T-helper 2 cell treated with Interferon-gamma antibody and Interleukin-4, amounts not matched to agents 5 μg/mL and 100 μg/mL, for 36 hours (primary cell): ENCODE measurements at regions not wholly inside any gene's neighbourhood (a gene's known extent, or its start where the extent isn't known, plus 50 kb on each side); places are given as distances from the start of the nearest gene placed in this dataset.
"Not testable (repeated sequence)": the region's sequence is repeated elsewhere in the genome, so short reads cannot be mapped to it uniquely, and the experiment has no call there.

ENCODE experiments used
- DNase-seq: peaks from one replicate; pipeline ENCODE4 v3.0.0; 2021; ENCODE audit warnings: low spot score
- H3K27ac Mint-ChIP-seq: one replicate; pipeline ENCODE4 v1.8.0; 2021; ENCODE audit warnings: mild to moderate bottlenecking, mixed read lengths
- H3K27me3 Mint-ChIP-seq: one replicate; pipeline ENCODE4 v1.8.0; 2021; ENCODE audit warnings: low read depth, mixed read lengths
- H3K36me3 Mint-ChIP-seq: one replicate; pipeline ENCODE4 v1.8.0; 2021; ENCODE audit warnings: low read depth, mixed read lengths
- H3K4me1 Mint-ChIP-seq: one replicate; pipeline ENCODE4 v1.8.0; 2021; ENCODE audit warnings: low read depth, mixed read lengths
- H3K4me3 Mint-ChIP-seq: one replicate; pipeline ENCODE4 v1.8.0; 2022; ENCODE audit warnings: mild to moderate bottlenecking, moderate library complexity, mixed read lengths
- H3K9me3 Mint-ChIP-seq: one replicate; pipeline ENCODE4 v1.8.0; 2021; ENCODE audit warnings: mixed read lengths

DNA sequence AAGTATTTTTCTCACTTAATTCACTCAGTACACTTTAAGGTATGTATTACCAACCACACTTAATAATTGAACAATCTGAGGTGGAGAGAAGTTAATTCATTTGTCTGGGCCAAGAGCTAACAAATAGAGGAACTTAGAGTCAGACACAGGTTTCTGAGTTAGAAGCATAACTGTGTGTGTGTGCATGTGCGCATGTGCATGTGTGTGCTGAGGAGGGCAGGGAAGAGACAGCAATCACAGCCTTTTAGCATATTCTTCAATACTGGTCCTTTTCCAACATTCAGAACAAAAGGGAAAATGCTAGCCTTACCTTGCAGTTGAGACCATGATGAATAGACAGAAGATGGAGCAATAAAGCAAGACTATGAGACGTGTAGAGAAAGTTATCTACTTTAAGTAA, 136.2 kb upstream of the ATP5MC3 start:
- Mint-ChIP-seq H3K36me3 (no peaks in the 10 kb centered on the region), H3K4me3 (no peak overlapping the region), H3K27ac (no peak overlapping the region), H3K27me3 (peaks cover 5% of the 10 kb centered on the region), H3K4me1 (no peaks in the 10 kb centered on the region), H3K9me3 (no peaks in the 10 kb centered on the region)
- no peak for DNase-seq

DNA sequence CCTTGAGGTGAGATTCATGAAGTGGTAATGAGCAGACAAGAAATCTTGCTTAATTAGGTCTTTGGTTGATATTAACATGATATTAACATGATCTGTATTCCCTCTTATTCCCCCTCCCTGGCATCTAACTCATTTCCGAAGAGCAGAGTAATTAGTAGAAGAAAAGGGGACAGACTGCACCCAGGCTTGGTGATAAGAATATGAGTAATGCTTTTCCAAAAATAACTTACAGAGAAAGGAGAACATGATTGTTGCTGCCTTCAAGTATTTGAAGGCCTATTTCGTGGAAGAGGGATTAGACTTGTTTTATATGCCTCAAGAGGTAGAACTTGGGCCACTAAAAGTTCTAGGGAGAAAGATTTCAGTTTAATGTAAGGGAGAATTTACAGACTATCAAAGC, 130.6 kb upstream of the ATP5MC3 start:
- Mint-ChIP-seq H3K9me3 (no peaks in the 10 kb centered on the region), H3K27ac (no peak overlapping the region), H3K4me1 (no peaks in the 10 kb centered on the region), H3K27me3 (peaks cover 21% of the 10 kb centered on the region), H3K4me3 (no peak overlapping the region), H3K36me3 (no peaks in the 10 kb centered on the region)
- no peak for DNase-seq

DNA sequence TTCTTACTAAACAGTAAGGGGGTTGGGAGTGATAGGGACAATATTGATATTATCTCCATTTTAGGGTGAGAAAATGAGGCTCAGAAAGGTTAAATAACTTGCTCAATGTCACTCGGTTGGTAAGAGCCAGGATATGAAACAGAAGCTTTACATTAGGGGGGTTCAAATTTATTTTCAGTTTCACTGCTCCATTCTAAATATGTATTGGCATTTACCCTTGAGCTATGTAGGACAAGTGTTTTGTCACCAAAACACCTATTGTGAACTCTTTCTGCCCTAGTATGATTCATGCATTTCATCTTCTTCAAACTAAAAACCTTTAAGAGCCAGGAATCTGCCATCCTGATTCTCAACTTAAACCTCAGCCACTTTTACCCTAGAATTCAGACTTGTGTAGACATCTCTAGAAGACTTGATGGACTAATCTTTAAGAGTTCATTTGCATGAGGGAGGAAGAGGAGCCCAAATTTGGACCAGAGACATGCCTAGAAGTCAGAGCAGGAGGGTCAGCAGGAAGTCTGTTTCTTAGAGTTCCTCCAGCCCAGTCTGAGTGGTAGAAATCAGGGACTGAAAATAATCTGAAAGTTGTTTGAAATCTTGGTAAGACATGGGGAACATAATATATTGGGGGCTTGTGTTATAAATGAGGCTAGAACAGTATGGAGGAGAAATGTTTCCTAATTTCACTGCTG, 129.4 kb upstream of the ATP5MC3 start:
- DNase-seq, result no peak
- Mint-ChIP-seq H3K4me1 (no peaks in the 10 kb centered on the region), H3K27ac (no peak overlapping the region), H3K9me3 (no peaks in the 10 kb centered on the region), H3K4me3 (no peak overlapping the region), H3K27me3 (peaks cover 21% of the 10 kb centered on the region), H3K36me3 (no peaks in the 10 kb centered on the region)

DNA sequence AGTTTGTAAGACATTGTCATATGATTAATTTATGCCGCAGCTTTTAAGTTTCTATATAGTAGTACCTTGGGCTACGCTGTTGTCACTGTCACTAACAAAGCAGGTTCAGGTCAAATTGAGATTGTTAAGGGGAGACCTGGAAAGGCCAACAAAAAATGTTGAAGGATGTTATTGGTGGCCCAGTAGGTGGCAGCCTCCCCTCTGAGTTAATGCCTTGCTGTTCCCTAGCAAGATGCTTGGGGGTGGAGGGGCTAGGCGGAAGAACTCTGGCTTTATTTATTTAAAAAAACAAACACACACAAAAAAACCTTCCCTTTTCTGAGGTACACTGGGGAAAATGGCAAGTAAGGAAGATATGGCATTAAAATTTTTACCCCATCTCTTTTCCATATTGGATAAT, 128.3 kb upstream of the ATP5MC3 start:
- Mint-ChIP-seq H3K36me3 (no peaks in the 10 kb centered on the region), H3K9me3 (no peaks in the 10 kb centered on the region), H3K27me3 (peaks cover 23% of the 10 kb centered on the region), H3K27ac (no peak overlapping the region), H3K4me3 (no peak overlapping the region), H3K4me1 (no peaks in the 10 kb centered on the region)
- DNase-seq, result no peak

DNA sequence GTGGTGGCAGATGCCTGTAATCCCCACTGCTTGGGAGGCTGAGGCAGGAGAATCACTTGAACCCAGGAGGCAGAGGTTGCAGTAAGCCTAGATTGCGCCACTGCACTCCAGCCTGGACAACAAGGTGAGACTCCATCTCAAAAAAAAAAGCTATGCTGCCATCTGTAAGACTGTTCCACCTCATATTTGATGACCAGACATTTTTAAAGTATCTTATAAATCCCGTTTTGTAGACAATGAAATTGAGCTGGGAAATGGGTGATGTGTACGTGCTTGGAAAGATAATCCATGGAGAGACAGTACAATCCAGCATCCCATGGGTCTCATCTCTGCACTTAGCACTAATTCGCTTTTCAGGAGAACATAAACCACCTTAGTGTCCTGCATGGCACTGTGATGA, 126.5 kb upstream of the ATP5MC3 start:
- no peaks in the 10 kb centered on the region for H3K9me3 Mint-ChIP-seq
- peaks cover 25% of the 10 kb centered on the region for H3K27me3 Mint-ChIP-seq
- no peaks in the 10 kb centered on the region for H3K4me1 Mint-ChIP-seq

DNA sequence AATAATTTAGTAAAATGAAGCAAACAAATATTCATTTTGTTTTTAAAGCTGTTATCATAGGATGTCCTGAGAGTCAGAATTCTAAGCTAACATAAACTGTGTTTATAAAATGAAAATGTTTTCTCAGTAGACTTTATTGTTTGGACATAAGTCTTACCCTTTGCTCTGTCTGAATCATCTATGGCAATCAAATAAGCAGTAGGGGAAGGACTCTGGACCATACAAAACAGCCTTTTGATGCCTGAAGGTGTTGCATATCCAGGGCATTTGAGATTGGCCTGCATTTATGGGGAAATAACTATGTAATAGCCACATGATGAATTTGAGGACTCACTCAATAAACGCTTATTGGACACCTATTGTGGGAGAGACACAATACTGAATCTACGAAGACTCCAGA, 123.0 kb upstream of the ATP5MC3 start:
- no peak for DNase-seq
- H3K4me1 Mint-ChIP-seq, result no peaks in the 10 kb centered on the region
- no peak overlapping the region for H3K27ac Mint-ChIP-seq
- peaks cover 18% of the 10 kb centered on the region for H3K27me3 Mint-ChIP-seq
- no peaks in the 10 kb centered on the region for H3K9me3 Mint-ChIP-seq
- H3K4me3 Mint-ChIP-seq, result no peak overlapping the region
- no peaks in the 10 kb centered on the region for H3K36me3 Mint-ChIP-seq

More for the DNA sequence above, 126.5 kb upstream of the ATP5MC3 start:
- H3K4me3 Mint-ChIP-seq, result no peak overlapping the region
- no peaks in the 10 kb centered on the region for H3K36me3 Mint-ChIP-seq
- H3K27ac Mint-ChIP-seq, result no peak overlapping the region
- DNase-seq, result no peak

DNA sequence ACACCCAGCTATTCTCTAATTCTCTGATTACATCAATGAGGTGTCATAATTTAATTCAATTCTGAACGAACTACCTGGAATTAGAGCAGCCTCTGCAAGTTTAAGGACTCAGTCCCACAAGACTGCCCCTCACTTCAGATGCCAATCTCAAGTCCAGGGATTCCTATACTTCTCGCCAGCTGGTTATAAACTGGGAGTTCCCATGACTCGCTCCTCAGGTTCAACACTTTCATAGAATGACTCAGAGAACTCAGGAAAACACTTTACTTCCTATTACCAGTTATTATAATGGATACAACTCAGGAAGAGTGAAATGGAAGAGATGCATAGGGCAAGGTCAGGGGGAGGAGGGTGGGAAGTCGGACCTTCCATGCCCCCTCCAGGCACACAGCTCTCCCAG, 112.3 kb upstream of the ATP5MC3 start:
- Mint-ChIP-seq H3K36me3 (no peaks in the 10 kb centered on the region), H3K4me3 (no peak overlapping the region), H3K27ac (no peak overlapping the region), H3K4me1 (no peaks in the 10 kb centered on the region), H3K27me3 (peaks cover 23% of the 10 kb centered on the region), H3K9me3 (no peaks in the 10 kb centered on the region)
- no peak for DNase-seq

DNA sequence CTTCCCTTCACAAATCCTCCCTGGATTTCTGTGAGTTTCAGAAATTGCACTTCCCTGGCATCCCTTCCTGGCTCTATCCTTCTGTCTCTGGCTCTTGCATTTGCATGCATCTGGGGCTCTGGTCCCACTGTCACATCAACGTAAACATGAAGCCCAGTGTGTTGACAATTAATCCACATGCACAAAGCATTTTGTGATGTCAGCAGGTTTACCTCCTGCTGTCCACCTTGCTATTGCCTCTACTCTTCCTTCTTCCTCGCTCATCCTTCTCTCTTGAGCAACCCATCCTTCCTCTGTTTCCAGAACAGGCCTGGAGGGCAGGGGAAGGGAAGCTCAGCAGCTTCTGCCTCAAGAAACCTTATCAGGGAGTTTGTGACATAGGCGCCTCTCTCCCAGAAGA, 111.7 kb upstream of the ATP5MC3 start:
- Mint-ChIP-seq H3K9me3 (no peaks in the 10 kb centered on the region), H3K4me1 (no peaks in the 10 kb centered on the region), H3K27ac (no peak overlapping the region), H3K4me3 (no peak overlapping the region), H3K36me3 (no peaks in the 10 kb centered on the region), H3K27me3 (peaks cover 29% of the 10 kb centered on the region)
- no peak for DNase-seq

DNA sequence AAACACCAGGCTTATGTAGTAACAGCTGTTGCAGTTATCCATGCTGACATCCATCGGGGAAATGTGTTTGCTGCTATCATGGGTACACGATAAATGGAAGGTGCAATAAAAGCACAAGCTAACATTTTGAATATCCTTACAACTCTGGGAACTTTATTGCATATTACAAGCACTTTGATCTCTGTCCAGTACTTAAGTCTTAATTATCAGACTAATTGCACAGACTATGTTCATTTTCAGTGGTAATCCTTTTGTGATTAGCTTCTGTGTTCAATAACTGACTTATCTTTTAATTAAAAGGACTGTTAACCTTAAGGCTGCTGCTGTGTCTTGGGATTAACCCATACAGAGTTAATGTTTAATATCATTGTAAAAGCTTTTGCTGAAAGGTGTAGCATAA, 101.4 kb upstream of the ATP5MC3 start:
- no peaks in the 10 kb centered on the region for H3K9me3 Mint-ChIP-seq
- no peaks in the 10 kb centered on the region for H3K36me3 Mint-ChIP-seq
- H3K4me3 Mint-ChIP-seq, result no peak overlapping the region
- peaks cover 18% of the 10 kb centered on the region for H3K27me3 Mint-ChIP-seq
- no peak overlapping the region for H3K27ac Mint-ChIP-seq
- DNase-seq, result no peak
- no peaks in the 10 kb centered on the region for H3K4me1 Mint-ChIP-seq

DNA sequence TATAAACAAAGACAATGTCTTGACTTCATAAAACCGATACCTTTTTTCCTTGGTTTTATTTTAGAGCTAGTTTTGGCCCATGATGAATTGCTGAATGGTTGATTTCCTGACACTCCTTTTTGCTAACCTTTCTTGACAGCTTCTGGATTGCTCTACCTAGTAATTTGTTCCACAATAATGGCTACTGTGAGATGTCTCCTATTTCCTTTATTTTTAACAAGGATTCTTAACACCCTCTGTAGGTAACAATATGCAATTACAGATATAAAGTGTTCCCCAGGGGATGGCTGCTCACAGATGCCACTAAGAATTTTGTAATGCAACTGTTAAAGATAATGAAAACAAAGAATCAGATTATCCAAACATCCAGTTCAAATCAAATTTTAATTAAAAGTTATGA, 100.8 kb upstream of the ATP5MC3 start:
- H3K27me3 Mint-ChIP-seq, result peaks cover 18% of the 10 kb centered on the region
- H3K36me3 Mint-ChIP-seq, result no peaks in the 10 kb centered on the region
- no peaks in the 10 kb centered on the region for H3K4me1 Mint-ChIP-seq
- no peak for DNase-seq
- H3K27ac Mint-ChIP-seq, result no peak overlapping the region
- H3K4me3 Mint-ChIP-seq, result no peak overlapping the region
- no peaks in the 10 kb centered on the region for H3K9me3 Mint-ChIP-seq

DNA sequence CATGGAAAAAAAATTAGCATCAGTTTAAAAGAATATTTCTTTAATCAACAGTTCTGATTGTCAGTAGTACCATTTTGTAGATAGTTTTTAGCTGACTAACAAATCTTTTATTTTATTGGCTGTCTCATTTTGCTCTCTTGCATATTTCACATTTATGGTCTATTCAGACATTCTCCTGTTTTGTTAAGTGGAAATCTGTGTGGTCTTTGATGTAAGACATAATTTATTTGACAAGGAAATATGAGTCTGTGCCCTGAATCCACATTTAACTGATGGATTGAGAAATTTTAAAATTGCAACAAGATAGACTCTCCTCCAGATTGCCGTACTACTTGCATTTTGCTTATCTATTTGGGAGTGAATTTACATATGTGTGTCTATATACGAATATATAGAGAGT, 96.3 kb upstream of the ATP5MC3 start:
- H3K4me3 Mint-ChIP-seq, result no peak overlapping the region
- H3K9me3 Mint-ChIP-seq, result no peaks in the 10 kb centered on the region
- H3K4me1 Mint-ChIP-seq, result no peaks in the 10 kb centered on the region
- H3K27ac Mint-ChIP-seq, result no peak overlapping the region
- no peak for DNase-seq
- H3K36me3 Mint-ChIP-seq, result no peaks in the 10 kb centered on the region
- H3K27me3 Mint-ChIP-seq, result peaks cover 8% of the 10 kb centered on the region

DNA sequence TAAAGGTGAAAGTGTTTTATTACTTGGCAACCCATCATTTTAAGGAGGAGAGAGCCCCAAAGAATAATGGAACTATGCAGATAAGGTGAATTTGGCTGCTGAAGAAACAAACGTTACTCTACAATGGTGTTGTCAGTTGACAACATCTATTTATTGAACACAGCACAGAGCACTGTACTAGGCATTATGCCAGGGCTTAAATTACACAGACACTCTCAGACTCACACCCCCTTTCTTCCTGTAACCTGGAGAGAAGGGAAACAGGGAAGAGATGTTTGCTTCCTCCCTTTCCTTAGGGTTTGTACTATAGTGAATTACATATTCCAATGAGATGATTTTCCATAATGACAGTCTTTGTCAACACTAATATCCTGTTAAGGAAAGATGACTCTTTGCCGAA, 94.0 kb upstream of the ATP5MC3 start:
- DNase-seq, result no peak
- Mint-ChIP-seq H3K27me3 (peaks cover 15% of the 10 kb centered on the region), H3K27ac (no peak overlapping the region), H3K9me3 (no peaks in the 10 kb centered on the region), H3K4me1 (no peaks in the 10 kb centered on the region), H3K4me3 (no peak overlapping the region), H3K36me3 (no peaks in the 10 kb centered on the region)

DNA sequence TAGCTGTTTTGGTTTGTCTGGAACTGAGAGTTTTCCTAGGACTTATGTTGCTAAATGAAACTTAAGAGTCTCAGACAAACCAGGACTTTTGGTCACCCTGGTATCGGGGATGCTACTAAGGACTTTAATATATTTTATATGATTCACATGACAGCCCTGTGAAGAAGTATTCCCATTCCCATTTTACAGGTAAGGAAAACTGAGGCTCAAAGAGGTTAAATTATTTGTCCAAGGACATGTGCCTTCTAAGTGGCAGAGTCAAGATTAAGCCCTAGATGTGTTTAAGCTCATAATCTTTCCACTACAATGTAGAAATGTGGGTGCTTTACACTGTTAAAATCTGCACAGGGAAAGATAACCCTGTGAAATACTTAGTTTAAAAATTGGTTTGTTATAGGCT, 77.7 kb upstream of the ATP5MC3 start:
- peaks cover 11% of the 10 kb centered on the region for H3K27me3 Mint-ChIP-seq
- DNase-seq, result no peak

DNA sequence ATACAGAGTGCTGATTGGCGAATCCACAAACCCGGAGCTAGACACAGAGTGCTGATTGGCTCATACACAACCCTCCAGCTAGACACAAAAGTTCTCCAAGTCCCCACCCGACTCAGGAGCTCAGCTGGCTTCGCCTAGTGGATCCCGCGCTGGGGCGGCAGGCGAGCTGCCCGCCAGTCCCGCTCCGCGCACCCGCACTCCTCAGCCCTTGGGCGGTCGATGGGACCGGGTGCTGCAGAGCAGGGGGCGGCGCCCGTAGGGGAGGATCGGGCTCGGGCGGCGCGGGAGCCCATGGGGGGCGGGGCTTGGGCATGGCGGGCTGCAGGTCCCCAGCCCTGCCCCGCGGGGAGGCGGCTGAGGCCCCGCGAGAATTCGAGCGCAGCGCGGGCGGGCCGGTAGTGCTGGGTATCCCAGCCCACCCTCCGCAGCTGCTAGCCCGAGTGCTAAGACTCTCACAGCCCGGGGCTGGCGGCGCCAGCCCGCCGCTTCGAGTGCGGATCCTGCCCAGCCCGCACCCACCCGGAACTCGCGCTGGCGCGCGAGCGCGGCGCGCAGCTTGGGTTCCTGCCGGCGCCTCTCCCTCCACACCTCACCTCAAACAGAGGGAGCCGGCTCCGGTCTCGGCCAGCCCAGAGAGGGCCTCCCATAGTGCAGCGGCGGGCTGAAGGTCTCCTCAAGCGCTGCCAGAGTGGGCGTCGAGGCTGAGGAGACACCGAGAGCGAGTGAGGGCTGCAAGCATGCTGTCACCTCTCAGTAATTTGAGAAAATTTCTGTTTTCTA, 75.5 kb upstream of the ATP5MC3 start:
- Mint-ChIP-seq H3K36me3 (no peaks in the 10 kb centered on the region), H3K27ac (no peak overlapping the region), H3K4me3 (no peak overlapping the region), H3K9me3 (no peaks in the 10 kb centered on the region), H3K4me1 (no peaks in the 10 kb centered on the region), H3K27me3 (peaks cover 17% of the 10 kb centered on the region)
- DNase-seq, result no peak

More for the DNA sequence above, 77.7 kb upstream of the ATP5MC3 start:
- Mint-ChIP-seq H3K9me3 (no peaks in the 10 kb centered on the region), H3K36me3 (no peaks in the 10 kb centered on the region), H3K4me3 (no peak overlapping the region), H3K4me1 (no peaks in the 10 kb centered on the region), H3K27ac (no peak overlapping the region)

DNA sequence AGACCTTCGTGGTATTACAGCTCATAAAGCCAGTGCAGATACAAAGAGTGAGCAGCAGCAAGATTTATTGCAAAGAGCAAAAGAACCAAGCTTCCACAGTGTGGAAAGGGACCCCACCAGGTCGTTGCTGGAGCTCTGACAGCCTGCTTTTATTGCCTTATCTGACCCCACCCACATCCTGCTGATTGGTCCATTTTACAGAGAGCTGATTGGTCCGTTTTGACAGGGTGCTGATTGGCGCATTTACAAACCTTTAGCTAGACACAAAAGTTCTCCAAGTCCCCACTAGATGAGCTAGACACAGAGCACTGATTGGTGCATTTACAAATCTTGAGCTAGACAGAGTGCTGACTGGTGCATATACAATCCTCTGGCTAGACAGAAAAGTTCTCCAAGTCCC, 74.9 kb upstream of the ATP5MC3 start:
- not testable (repeated sequence) for H3K4me3 Mint-ChIP-seq, H3K36me3 Mint-ChIP-seq, H3K4me1 Mint-ChIP-seq, H3K27ac Mint-ChIP-seq, DNase-seq, H3K9me3 Mint-ChIP-seq
- H3K27me3 Mint-ChIP-seq, result peaks cover 17% of the 10 kb centered on the region
